Endothelial cell of umbilical vein (primary cell): ENCODE measurements at regions not wholly inside any gene's neighbourhood (a gene's known extent, or its start where the extent isn't known, plus 50 kb on each side); places are given as distances from the start of the nearest gene placed in this dataset.

Experiments used
- BruUV-seq: library from RNA; stranded (reverse); fragments of 400-500 nt; replicated peaks from 2 replicates; lab custom pipeline; 2021; lab: Mats Ljungman, UMichigan
- CTCF ChIA-PET: fragments of 300-600, 350-600 bp; sonication (Branson Sonifier 250); formaldehyde crosslinking; loops from one replicate; lab custom pipeline; 2021; ENCODE audit warnings: antibody characterized with exemption, inconsistent platforms; lab: Charles Lee
- POLR2A ChIA-PET: fragments of 300-600, 350-600 bp; sonication (Branson Sonifier 250); formaldehyde crosslinking; loops from one replicate; lab custom pipeline; 2021; ENCODE audit warnings: antibody characterized with exemption, inconsistent platforms; lab: Charles Lee
- DNase-seq: peaks from one replicate; pipeline ENCODE4 v3.0.0-alpha.2; 2011; ENCODE audit warnings: low read depth, low spot score
- FAIRE-seq: peaks from 2 replicates; lab custom pipeline; 2011; peaks lifted over from hg19 to GRCh38; lab: Jason Lieb, UNC
- H2AFZ ChIP-seq: 2 replicates; pipeline ENCODE4 v1.6.0; 2012; ENCODE audit warnings: low read depth, low read length, control low read depth, inconsistent platforms
- H3K27ac ChIP-seq: 2 replicates; pipeline ENCODE4 v1.5.1; 2011; ENCODE audit warnings: low read depth, mild to moderate bottlenecking, control low read depth, low read length, moderate library complexity; ENCODE audit not compliant: insufficient read depth
- H3K27me3 ChIP-seq, 2 experiments: 2 replicates each; pipeline versions ENCODE4 v1.6.0 to v1.6.1; 2011; ENCODE audit warnings: low read length in 2 of 2, mixed read lengths in 1 of 2; ENCODE audit not compliant: control insufficient read depth in 2 of 2, insufficient read depth in 2 of 2
- H3K36me3 ChIP-seq, 2 experiments: 2 replicates in 1 of 2; 3 replicates in 1 of 2; pipeline ENCODE4 v1.5.1; 2011; ENCODE audit warnings: low read length in 2 of 2, mild to moderate bottlenecking in 1 of 2, moderate library complexity in 1 of 2; ENCODE audit not compliant: control insufficient read depth in 2 of 2, insufficient read depth in 2 of 2; ENCODE audit errors: extremely low read depth in 1 of 2
- H3K4me1 ChIP-seq: 3 replicates; pipeline ENCODE4 v1.5.1; 2011; ENCODE audit warnings: mild to moderate bottlenecking, low read length; ENCODE audit not compliant: control insufficient read depth, insufficient read depth; ENCODE audit errors: extremely low read depth
- H3K4me2 ChIP-seq: 2 replicates; pipeline ENCODE4 v1.6.1; 2011; ENCODE audit warnings: low read length, control low read depth, mixed read lengths; ENCODE audit not compliant: insufficient read depth
- H3K4me3 ChIP-seq, 3 experiments: fragments of 200-600 bp in 1 of 3; sonication (generic), shearing (Covaris generic) in 1 of 3; replicated peaks in 1 of 3; 2 replicates each; pipeline ENCODE4 v1.5.1; 2011 to 2016; ENCODE audit warnings: control low read depth in 3 of 3, low read length in 3 of 3, mild to moderate bottlenecking in 2 of 3, inconsistent platforms in 1 of 3, low read depth in 1 of 3, moderate library complexity in 1 of 3; ENCODE audit not compliant: insufficient read depth in 1 of 3
- H3K79me2 ChIP-seq: 2 replicates; pipeline ENCODE4 v1.6.0; 2012; ENCODE audit warnings: low read length, inconsistent platforms; ENCODE audit not compliant: control insufficient read depth, insufficient read depth
- H3K9ac ChIP-seq: replicated peaks from 2 replicates; pipeline ENCODE3; 2011; ENCODE audit warnings: low read length, control low read depth; ENCODE audit not compliant: insufficient read depth; ENCODE audit errors: extremely low read depth
- H3K9me1 ChIP-seq: replicated peaks from 3 replicates; pipeline ENCODE4 v1.6.0; 2011; ENCODE audit warnings: mild to moderate bottlenecking, low read length; ENCODE audit not compliant: control insufficient read depth, insufficient read depth; ENCODE audit errors: extremely low read depth
- H3K9me3 ChIP-seq: replicated peaks from 2 replicates; pipeline ENCODE4 v1.5.1; 2012; ENCODE audit warnings: low read length, inconsistent platforms; ENCODE audit not compliant: control insufficient read depth, insufficient read depth
- H4K20me1 ChIP-seq: replicated peaks from 2 replicates; pipeline ENCODE3; 2011; ENCODE audit warnings: mild to moderate bottlenecking, low read length; ENCODE audit not compliant: control insufficient read depth, insufficient read depth; ENCODE audit errors: extremely low read depth
- CTCF ChIP-seq, 2 donors: IDR thresholded peaks; 1 replicate in 1 of 2; 2 replicates in 1 of 2; pipeline ENCODE4 v1.5.1; 2011; ENCODE audit warnings: low read length in 2 of 2, mild to moderate bottlenecking in 2 of 2, moderate library complexity in 2 of 2, control low read depth in 1 of 2, inconsistent platforms in 1 of 2, low read depth in 1 of 2; ENCODE audit not compliant: insufficient read depth in 1 of 2; ENCODE audit errors: extremely low read depth in 1 of 2
- EZH2 ChIP-seq: IDR thresholded peaks from 2 replicates; pipeline ENCODE4 v1.6.1; 2012; ENCODE audit warnings: borderline replicate concordance, low read depth, mild to moderate bottlenecking, moderate library complexity, low read length, inconsistent platforms; ENCODE audit not compliant: severe bottlenecking
- FOS ChIP-seq: IDR thresholded peaks from 2 replicates; pipeline ENCODE4 v1.6.1; 2011; ENCODE audit warnings: mild to moderate bottlenecking, low read length, moderate library complexity, borderline replicate concordance; ENCODE audit not compliant: insufficient read depth
- GATA2 ChIP-seq: IDR thresholded peaks from 2 replicates; pipeline ENCODE4 v1.7.0; 2011; ENCODE audit warnings: low read depth, mild to moderate bottlenecking, moderate library complexity, mixed read lengths, low read length; ENCODE audit not compliant: insufficient read length, insufficient read depth
- JUN ChIP-seq: IDR thresholded peaks from 2 replicates; pipeline ENCODE4 v1.6.1; 2011; ENCODE audit warnings: borderline replicate concordance, low read depth; ENCODE audit not compliant: insufficient read length, insufficient read depth
- MAX ChIP-seq: IDR thresholded peaks from 2 replicates; pipeline ENCODE4 v1.6.1; 2011; ENCODE audit not compliant: insufficient read depth, insufficient read length
- MYC ChIP-seq: IDR thresholded peaks from one replicate; pipeline ENCODE4 v1.6.1; 2011; ENCODE audit warnings: mild to moderate bottlenecking, low read depth, low read length
- POLR2A ChIP-seq: IDR thresholded peaks from 2 replicates; pipeline ENCODE4 v1.6.1; 2012; ENCODE audit warnings: low read depth, mild to moderate bottlenecking, control low read depth, low read length
- POLR2AphosphoS5 ChIP-seq: IDR thresholded peaks from 2 replicates; pipeline ENCODE4 v1.6.1; 2012; ENCODE audit warnings: low read depth, mild to moderate bottlenecking, control low read depth, low read length, moderate library complexity; ENCODE audit not compliant: insufficient read depth
- dilution Hi-C: fragments of 300-500 bp; cut with MboI; formaldehyde crosslinking; loops from one replicate; pipeline ENCODE4 v1.15.0; 2019; ENCODE audit warnings: low sequenced_read_pairs; ENCODE audit not compliant: extremely low pct_ligation_motif_present
- intact Hi-C: fragments of 100-400 bp; cut with micrococcal nuclease; formaldehyde crosslinking; loops from one replicate; pipeline ENCODE4 v1.10.0; 2022

GRCh38 chr9:82797534-82797933, 265.4 kb downstream of the RASEF start:
- ChIA-PET POLR2A (no interaction called here), CTCF (no interaction called here)
- DNase-seq (no peak), FAIRE-seq (no peak)
- Histone ChIP-seq H3K9me1 (no peaks in the 10 kb centered on the region), H2AFZ (no peak overlapping the region), H3K36me3 (no peaks in the 10 kb centered on the region), H3K9ac (no peak overlapping the region), H3K9me3 (no peaks in the 10 kb centered on the region), H3K4me1 (no peaks in the 10 kb centered on the region), H4K20me1 (no peaks in the 10 kb centered on the region), H3K27ac (no peak overlapping the region), H3K79me2 (no peaks in the 10 kb centered on the region), H3K27me3 (no peaks in the 10 kb centered on the region), H3K4me2 (no peak overlapping the region), H3K4me3 (no peak overlapping the region)
- TF ChIP-seq MAX = no peak
- TF ChIP-seq EZH2 = no peak
- TF ChIP-seq MYC = no peak
- no peak for TF ChIP-seq POLR2A
- TF ChIP-seq POLR2AphosphoS5 = no peak
- TF ChIP-seq FOS = no peak
- TF ChIP-seq JUN = no peak
- no peak for TF ChIP-seq CTCF (IDR thresholded peaks at IDR 0.05; ENCODE audit: extremely low read depth in 1 of 2, insufficient read depth in 1 of 2, low read depth in 1 of 2, low read length in 2 of 2)
- TF ChIP-seq GATA2 = no peak
- dilution Hi-C loops = no loop called here
- intact Hi-C loops = no loop called here
- no TSS peak for BruUV-seq
